ENCODE measurements at regions not wholly inside any gene's neighbourhood (a gene's known extent, or its start where the extent isn't known, plus 50 kb on each side); places are given as distances from the start of the nearest gene placed in this dataset.

DNA sequence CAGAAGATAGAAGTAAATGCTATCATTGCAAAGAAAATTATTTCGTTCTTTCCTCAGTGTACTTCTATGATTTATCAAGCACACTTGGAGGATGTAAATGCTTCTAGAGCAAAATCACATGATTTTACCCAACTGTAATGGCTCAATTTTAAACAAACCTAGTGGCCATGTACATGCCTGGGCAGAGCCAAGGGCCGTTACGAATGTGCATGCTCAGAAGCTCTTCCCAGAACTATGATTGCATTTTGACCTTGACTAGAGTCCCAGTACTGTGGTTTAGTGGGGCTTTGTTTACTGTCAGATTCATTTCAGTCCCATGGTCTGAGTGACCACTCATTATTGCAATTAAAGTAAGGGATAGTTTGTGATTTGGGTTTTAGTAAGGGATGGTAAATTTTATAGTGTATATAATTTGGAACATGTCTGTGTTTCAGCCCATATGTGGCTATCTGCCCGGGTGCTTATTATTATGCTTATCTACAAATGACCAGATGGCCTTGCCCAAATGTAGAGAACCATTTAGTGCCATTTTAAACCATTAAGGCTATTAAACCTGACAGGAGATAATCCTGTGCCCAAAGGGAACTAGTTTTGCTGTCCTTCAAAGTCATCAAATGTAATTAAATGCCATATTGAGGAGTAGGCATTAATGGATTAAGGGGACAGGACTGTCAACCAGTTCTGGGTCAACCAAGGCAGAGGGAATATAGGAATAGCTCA lies 239.1 kb downstream of the ICOS start:
- no peak for TF ChIP-seq POLR2A (IDR thresholded peaks at IDR 0.05)
- TF ChIP-seq, protein P1, sequence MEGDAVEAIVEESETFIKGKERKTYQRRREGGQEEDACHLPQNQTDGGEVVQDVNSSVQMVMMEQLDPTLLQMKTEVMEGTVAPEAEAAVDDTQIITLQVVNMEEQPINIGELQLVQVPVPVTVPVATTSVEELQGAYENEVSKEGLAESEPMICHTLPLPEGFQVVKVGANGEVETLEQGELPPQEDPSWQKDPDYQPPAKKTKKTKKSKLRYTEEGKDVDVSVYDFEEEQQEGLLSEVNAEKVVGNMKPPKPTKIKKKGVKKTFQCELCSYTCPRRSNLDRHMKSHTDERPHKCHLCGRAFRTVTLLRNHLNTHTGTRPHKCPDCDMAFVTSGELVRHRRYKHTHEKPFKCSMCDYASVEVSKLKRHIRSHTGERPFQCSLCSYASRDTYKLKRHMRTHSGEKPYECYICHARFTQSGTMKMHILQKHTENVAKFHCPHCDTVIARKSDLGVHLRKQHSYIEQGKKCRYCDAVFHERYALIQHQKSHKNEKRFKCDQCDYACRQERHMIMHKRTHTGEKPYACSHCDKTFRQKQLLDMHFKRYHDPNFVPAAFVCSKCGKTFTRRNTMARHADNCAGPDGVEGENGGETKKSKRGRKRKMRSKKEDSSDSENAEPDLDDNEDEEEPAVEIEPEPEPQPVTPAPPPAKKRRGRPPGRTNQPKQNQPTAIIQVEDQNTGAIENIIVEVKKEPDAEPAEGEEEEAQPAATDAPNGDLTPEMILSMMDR (IDR thresholded peaks at IDR 0.05 in 4 of 5, conservative IDR thresholded peaks at IDR 0.05 in 1 of 5) = no peak
